H54 (cell line): ENCODE measurements at regions not wholly inside any gene's neighbourhood (a gene's known extent, or its start where the extent isn't known, plus 50 kb on each side); places are given as distances from the start of the nearest gene placed in this dataset.
A peak's percentile ranks its signal among the peaks of the same experiment; 100 is the strongest.
"Not testable (repeated sequence)": the region's sequence is repeated elsewhere in the genome, so short reads cannot be mapped to it uniquely, and the experiment has no call there.

Experiments used
- DNase-seq: peaks from one replicate; pipeline ENCODE4 v3.0.0; 2011; ENCODE audit warnings: low spot score, mixed read lengths; ENCODE audit not compliant: insufficient read length
- FAIRE-seq: peaks from 3 replicates; lab custom pipeline; 2011; peaks lifted over from hg19 to GRCh38; lab: Jason Lieb, UNC
- POLR2A ChIP-seq: IDR thresholded peaks from 2 replicates; pipeline ENCODE4 v1.6.1; 2011; ENCODE audit warnings: low read depth, mild to moderate bottlenecking, low read length

DNA sequence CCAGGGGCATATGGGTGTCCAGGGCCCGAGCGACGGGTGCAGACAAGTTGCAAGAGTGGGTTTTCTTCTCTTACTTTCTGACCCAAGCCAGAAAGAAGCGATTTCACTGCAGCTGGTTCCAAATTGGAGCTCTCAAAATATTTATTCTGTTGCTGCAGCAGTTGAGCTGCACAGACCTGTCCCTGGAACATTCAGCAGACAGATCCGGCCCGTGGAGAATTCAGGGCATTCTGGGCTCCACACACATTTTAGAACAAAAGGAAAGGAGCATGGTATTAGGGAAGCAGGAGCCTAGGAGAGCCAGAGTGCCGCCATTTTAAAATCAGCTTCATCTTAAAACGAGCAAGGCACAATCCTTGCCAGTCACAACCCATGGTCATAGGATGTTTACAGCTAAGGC lies 135.3 kb upstream of the TPM1 start:
- no peak for TF ChIP-seq POLR2A
- DNase-seq (no peak), FAIRE-seq (no peak)

DNA sequence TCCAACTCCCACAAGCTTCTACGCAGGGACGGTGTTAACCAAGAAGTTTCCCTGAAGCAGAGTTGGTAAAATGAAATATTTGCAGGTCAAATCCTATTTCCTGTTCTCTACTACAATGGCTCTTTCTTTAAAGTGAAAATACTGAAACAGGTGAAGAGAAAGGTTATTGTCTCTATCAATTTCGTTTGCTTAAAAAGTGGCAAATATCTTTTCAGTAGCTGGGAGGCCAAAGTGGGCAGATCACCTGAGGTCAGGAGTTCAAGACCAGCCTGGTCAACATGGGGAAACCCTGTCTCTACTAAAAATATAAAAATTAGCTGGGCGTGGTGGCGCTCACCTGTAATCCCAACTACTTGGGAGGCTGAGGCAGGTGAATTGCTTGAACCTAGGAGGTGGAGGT lies 134.2 kb upstream of the TPM1 start:
- FAIRE-seq, DNase-seq: not testable (repeated sequence)

DNA sequence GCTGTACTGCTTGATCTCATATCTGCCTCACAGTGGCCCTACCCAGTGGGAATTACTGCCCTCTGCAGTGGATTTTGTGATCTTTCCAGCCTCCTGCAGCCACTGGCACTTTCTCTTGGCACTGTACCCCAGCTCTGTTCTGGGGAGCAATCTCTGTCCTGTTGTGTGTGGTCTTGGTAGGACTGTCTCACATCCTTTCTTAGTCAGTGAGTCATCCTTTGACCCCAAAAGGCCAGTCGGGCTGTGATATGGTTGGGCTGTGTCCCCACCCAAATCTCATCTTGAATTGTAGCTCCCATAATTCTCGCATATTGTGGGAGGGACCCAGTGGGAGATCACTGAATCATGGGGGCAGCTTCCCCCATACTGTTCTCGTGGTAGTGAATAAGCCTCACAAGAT lies 133.3 kb upstream of the TPM1 start:
- DNase-seq: no peak
- TF ChIP-seq POLR2A: no peak

DNA sequence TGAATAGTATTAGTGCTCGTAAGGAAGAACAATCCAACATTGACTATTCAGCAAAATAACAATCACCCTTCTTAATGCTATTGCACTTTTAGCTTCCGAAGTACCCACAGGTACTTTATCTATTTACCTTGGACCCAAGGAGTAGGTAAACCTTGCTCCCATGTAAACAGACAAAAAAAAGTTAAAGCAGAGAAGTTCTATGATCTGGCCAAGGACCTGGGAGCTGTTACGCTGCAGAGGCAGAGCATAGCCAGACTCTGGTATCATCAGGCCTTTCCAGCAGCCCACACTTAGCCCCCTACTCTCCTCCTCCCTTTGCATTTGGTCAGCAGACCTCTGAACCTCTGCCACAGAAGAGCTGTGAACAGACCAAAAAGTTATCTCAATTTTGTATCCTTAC lies 130.3 kb upstream of the TPM1 start:
- FAIRE-seq (no peak), DNase-seq (no peak)
- no peak for TF ChIP-seq POLR2A

More for the DNA sequence above, 133.3 kb upstream of the TPM1 start:
- FAIRE-seq: no peak

DNA sequence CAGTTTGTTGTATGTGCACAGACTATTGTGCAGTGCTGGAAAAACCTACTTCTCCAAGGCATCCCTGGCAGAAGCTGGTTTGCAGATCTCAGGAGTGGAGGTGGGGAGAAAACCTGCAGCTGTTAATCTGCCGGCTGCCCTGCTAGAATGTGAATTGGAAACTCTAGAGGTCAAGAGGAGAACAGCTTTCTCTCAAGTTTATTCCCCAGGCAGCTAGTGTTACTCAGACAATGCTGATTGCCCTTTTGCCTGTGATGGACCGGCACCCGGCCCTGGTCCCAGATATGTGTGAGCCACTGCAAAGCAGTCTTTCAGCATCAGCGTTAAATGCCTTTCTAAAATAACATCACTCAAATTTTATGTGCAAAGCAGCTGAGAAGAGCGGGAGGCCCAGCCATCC lies 129.7 kb upstream of the TPM1 start:
- DNase-seq: no peak
- no peak for FAIRE-seq
- TF ChIP-seq POLR2A: no peak

DNA sequence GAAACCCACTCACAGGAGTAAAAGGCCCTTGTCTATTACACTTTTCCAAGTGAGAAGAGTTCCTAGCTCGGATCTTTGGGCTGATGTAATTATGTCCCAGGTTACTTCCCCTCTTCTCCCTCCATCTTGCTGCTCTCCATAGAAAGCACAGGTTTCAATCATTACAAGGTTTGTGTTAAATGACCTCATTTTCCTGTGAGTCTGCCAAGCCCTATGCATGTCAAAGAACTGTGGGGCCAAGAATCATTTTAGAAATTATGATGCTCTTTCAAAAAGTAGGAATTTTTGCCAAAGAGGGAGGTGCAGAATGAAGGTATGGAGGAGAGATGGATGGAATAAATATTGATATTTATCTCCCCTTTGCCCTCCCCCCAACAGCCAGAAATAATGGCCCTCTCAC lies 129.3 kb upstream of the TPM1 start:
- DNase-seq: no peak
- no peak for TF ChIP-seq POLR2A
- FAIRE-seq: no peak

DNA sequence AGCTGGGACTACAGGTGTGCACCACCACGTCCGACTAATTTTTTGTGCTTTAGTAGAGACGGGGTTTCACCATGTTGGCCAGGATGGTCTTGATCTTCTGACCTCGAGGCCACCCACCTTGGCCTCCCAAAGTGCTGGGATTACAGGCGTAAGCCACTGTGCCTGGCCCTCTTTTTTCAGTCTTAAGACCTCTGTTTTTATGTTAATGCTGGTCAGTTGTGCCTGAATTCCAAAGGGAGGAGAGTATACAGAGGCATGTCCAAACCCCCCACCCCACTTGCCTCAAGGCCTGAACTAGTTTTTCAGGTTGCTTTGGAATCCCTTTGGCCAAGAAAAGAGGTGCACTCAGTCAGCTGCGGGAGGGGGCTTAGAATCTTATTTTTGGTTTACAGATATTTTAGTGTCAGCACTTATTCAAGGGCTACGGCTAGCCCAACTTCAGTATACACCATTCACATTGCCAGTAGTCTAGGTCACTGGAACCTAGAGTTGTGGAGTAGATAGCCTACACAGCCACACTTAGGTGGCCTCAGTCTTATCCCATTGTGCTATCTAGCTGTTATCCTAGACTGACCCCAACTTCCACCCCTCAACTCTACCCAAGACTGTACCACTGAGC lies 128.0 kb upstream of the TPM1 start:
- TF ChIP-seq POLR2A: no peak
- no peak for DNase-seq

DNA sequence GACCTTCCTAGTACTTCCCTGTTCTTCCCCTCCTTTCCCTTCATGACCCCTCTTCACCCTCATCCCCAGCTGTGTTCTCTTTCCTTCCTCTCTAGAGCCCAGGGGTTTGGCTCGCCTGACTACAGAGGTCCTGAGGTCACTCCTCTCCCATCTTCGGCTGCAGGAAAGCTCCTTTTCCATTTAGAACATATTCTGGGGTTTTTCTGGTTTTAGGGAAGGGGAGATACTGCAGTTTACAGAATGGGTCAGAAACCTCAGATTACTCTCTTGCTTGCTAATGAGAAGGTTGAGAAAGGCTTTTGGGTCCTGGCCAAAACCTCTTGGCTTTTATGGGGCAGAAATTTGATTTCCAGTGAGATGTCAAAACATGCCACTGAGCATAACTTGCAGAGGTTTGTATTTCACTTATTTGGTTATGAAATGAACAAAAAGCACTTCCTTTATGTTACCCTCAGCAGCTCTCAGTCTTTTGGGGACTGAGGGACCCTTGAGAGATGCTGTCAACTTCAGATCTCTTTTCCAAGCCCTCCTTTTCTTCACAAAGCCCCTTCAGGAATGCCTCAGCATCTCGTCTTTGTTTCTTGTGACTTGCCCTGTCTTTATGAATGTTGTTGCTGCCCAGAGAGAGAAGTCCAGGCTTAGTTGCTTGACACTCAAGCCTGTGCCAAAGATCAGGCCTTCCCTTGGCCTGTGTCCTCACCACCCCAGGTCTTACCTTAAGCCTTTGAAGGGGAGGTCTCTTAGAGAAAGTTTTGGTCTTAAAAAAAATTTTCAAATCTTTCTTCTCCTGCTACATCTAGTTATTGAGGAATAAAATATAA lies 121.7 kb upstream of the TPM1 start:
- DNase-seq: no peak
- no peak for FAIRE-seq
- no peak for TF ChIP-seq POLR2A

More for the DNA sequence above, 128.0 kb upstream of the TPM1 start:
- FAIRE-seq: no peak

DNA sequence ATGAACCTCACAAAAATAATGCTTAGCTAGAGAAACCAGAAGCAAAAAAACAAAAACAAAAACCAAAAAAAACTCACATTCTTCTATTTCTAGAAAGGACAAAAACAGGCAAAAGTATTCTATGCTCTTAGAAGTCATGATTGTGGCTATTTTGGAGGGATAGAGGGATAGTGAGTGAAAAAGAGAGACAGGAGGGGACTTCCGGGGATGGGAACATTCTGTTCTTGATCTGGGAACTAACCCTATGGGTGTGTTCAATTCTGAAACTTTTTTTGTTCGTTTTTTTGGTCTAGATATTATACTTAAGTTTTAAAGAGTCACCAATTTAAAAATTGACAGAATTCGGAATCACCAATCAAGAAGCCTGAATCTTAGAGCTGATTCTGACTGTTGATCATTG lies 120.0 kb upstream of the TPM1 start:
- no peak for TF ChIP-seq POLR2A
- no peak for FAIRE-seq
- no peak for DNase-seq

DNA sequence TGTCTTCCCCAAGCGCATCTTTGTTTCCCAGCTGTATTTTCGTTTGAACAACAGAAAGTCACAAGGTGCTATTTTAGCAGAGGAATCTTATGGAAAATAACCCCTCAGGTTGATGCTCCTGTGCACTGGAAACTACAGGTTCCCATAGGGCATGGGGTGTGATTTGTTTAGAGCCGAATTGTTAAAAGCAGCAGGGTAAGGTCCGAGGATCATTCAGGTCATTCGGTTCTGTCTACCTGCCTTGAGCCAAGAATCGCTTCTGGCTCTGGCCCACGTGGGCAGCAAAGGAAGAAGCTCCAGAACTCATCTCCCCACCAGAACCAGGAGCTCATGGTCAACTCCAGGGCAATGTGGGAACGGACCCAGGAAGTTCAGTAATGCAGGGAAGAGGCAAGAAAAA lies 116.7 kb upstream of the TPM1 start:
- DNase-seq (no peak), FAIRE-seq (no peak)
- TF ChIP-seq POLR2A: no peak

DNA sequence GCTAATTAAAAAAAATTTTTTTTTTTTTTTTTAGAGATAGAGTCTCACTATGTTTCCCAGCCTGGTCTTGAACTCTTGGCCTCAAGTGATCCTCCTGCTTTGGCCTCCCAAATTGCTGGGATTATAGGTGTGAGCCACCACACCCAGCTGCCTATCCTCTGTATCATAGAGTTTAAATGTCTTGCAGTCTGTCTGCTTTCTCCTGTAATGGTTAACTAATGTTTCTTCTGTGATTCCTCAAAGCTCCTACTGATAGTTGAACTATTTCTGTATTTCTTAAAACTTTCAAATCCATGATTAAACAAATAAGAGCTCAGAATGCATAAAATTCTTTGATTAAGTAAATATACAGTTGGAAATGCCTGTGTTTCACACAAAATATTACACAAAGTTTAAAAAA lies 115.4 kb upstream of the TPM1 start:
- no peak for FAIRE-seq
- no peak for TF ChIP-seq POLR2A

DNA sequence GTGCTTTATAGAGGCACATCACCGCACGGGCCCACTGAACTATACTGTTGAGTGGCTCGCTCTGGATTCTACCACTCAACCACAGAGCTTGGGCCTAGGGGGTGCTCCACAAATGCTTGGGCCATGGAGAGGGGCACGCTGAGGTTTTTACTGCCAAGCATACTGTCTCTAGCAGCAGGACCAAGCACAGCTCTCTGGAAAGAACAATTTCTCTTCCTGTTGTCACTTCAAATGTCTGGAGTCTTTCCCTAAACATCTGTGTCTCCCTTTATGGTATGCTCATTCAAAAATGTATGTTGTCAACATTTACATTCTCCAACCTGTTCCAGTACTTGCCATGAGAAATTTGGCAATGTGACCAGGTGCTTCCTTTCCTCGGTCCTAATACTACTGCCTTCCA lies 114.7 kb upstream of the TPM1 start:
- DNase-seq: no peak
- FAIRE-seq: no peak
- TF ChIP-seq POLR2A: no peak

More for the DNA sequence above, 115.4 kb upstream of the TPM1 start:
- no peak for DNase-seq

DNA sequence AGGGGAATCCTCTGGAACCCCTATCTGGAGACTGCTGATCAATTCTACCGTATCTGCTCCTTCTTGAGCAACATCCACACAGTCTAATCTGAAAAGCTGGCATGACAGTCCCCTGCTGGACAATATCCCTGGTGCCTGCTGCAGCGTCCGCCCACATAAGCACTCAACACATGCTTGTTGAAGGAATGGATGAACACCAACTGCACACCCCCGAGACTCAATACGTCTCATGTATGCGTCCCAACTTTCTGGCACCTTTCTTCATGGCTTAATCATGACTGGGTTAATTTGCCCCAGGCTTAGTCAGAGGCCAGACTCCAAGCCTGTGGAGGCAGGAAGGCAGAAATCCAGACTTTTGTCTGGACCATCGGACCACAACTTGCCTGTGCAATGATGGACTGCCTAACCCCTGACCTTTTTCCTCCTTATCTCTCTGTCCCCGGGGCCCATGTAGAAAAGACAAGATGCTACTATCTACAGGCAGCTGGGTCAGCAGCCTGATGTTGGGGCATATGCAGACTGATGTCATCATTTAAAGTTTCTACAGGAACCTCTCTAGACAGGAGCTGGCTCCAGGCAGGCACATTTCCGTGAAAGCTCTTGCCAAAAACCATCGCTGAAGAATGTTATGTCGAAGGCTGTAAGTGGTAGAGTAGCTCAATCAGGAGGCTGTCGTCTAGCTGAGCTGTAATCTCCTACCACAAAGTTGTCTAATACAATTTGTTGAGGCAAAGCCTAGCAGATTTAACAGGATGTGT lies 114.1 kb upstream of the TPM1 start:
- no peak for TF ChIP-seq POLR2A
- DNase-seq (peak; percentile 19), FAIRE-seq (no peak)

DNA sequence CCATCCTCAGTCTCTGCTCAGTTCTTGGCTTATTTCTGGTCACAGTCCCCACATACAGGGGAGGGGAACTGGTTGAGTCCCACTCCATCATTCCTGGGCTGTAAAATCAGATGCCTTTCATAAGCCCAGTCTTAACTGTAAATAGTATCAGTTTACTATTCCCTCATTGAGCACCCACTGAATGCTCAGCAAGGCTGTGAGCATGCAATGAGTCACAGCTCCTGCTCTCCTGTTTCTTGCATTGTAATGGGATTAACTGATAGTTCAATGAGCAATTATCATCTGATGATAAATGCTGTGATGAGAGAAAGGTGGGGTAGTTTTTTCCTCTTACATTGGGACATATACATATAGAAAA lies 113.6 kb upstream of the TPM1 start:
- FAIRE-seq: no peak
- no peak for TF ChIP-seq POLR2A
- no peak for DNase-seq

DNA sequence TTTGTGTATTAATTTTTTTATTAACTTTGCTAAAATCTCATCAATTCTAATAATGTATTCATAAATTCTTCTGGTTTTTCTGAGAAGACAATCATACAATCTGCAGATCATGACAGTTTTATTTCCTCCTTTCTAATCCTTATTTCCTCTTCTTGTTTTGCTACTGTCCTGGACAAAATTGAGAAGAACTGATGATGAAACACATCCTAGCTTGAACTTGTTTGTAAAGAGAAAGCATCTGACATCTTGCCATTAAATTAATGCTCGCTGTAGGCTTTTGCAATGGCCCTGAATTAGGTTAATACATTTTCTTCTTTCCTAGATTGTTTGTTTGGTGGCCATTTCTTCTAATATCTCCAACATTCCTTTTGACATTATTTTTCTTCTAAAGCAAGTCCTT lies 110.9 kb upstream of the TPM1 start:
- FAIRE-seq (no peak), DNase-seq (no peak)
- no peak for TF ChIP-seq POLR2A
